Activated CD4-positive, alpha-beta memory T cell treated with anti-CD3 and anti-CD28 coated beads, Interleukin-2, amount 10 ng/mL, durations not matched to agents 7 days and 5 days (primary cell): ENCODE measurements at regions not wholly inside any gene's neighbourhood (a gene's known extent, or its start where the extent isn't known, plus 50 kb on each side); places are given as distances from the start of the nearest gene placed in this dataset.
"Not testable (repeated sequence)": the region's sequence is repeated elsewhere in the genome, so short reads cannot be mapped to it uniquely, and the experiment has no call there.

Experiments used
- CTCF ChIA-PET: fragments of 350-600 bp; sonication (Branson Sonifier 250); formaldehyde crosslinking; loops from one replicate; lab custom pipeline; 2021; ENCODE audit warnings: antibody characterized with exemption, inconsistent platforms; lab: Charles Lee
- POLR2A ChIA-PET: fragments of 350-600 bp; sonication (Branson Sonifier 250); formaldehyde crosslinking; loops from one replicate; lab custom pipeline; 2021; ENCODE audit warnings: antibody characterized with exemption; lab: Charles Lee
- DNase-seq: peaks from one replicate; pipeline ENCODE4 v3.0.0-alpha.2; 2020
- H3K27ac Mint-ChIP-seq: one replicate; pipeline ENCODE4 v1.8.0; 2021; ENCODE audit warnings: mild to moderate bottlenecking, mixed read lengths
- H3K27me3 Mint-ChIP-seq: one replicate; pipeline ENCODE4 v1.8.0; 2021; ENCODE audit warnings: mixed read lengths
- H3K36me3 Mint-ChIP-seq: one replicate; pipeline ENCODE4 v1.8.0; 2021; ENCODE audit warnings: low read depth, mixed read lengths
- H3K4me1 Mint-ChIP-seq: one replicate; pipeline ENCODE4 v1.8.0; 2021; ENCODE audit warnings: mixed read lengths
- H3K4me3 Mint-ChIP-seq: one replicate; pipeline ENCODE4 v1.8.0; 2021; ENCODE audit warnings: mild to moderate bottlenecking, mixed read lengths
- H3K9me3 Mint-ChIP-seq: one replicate; pipeline ENCODE4 v1.8.0; 2021; ENCODE audit warnings: mixed read lengths

DNA sequence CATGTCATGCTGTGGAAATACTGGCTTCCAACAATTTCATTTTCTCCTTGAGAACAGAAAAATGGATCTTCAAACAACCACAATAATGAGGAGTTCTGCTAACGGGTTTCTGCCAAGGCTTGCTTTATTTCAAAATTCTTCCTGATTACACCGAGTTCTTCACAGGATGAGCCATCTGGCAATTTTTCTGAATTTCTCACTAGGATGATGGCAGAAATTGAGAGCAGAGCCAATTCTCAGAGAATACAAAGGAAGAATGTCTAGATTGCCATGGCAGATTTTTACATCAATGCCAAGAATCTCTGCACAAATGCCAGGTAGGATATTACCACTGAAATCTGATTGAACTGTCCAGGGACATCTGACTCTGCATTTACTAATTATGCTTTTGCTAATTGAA, 619.0 kb upstream of the CHRM3 start:
- no peak overlapping the region for H3K4me3 Mint-ChIP-seq
- no peaks in the 10 kb centered on the region for H3K27me3 Mint-ChIP-seq
- H3K36me3 Mint-ChIP-seq: no peaks in the 10 kb centered on the region
- CTCF ChIA-PET: no interaction called here
- H3K4me1 Mint-ChIP-seq: no peaks in the 10 kb centered on the region
- peaks cover 15% of the 10 kb centered on the region for H3K9me3 Mint-ChIP-seq
- H3K27ac Mint-ChIP-seq: no peak overlapping the region
- DNase-seq: no peak
- POLR2A ChIA-PET: no interaction called here

DNA sequence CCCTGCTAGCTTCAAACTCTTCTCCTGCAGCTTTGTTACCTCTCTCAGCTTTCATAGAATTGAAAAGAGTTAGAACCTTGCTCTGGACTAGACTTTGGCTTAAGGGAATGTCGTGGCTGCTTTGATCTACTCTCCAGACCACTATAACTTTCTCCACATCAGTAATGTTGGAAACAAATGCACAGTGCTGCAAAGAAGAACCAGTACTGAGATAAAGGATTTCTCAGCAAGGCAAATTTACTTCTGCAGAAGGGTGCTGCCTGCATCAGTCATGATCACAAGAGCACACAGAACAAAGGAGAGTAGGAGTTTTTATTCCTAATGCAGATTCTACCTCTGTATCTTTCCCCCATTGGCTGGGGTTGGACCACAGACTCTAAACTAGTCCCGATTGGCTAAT, 621.6 kb upstream of the CHRM3 start:
- no peak overlapping the region for H3K4me3 Mint-ChIP-seq
- DNase-seq: no peak
- H3K36me3 Mint-ChIP-seq: no peaks in the 10 kb centered on the region
- H3K27me3 Mint-ChIP-seq: no peaks in the 10 kb centered on the region
- H3K9me3 Mint-ChIP-seq: peaks cover 15% of the 10 kb centered on the region
- H3K27ac Mint-ChIP-seq: no peak overlapping the region
- no peaks in the 10 kb centered on the region for H3K4me1 Mint-ChIP-seq
- CTCF ChIA-PET: no interaction called here
- POLR2A ChIA-PET: no interaction called here

DNA sequence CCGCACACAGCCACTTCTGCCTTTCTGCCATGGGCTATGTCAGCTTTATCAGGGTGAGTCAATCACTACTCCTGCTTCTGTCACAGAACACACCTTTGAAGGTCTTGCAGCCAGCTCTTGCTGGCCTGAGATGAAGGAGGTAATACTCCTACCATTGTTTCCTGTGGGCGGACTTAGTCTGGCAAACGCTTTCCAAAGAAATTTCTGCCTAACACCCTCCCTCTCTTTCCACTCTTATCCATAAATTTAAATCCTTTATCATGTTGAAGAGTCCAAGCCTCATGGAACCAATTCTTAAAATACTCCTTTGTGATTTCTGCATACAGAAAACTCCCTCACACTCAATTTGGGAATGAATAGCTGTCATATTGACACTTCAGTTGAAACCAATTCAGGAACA, 633.1 kb upstream of the CHRM3 start:
- Mint-ChIP-seq H3K9me3 (peaks cover 14% of the 10 kb centered on the region), H3K27ac (no peak overlapping the region), H3K4me1 (no peaks in the 10 kb centered on the region), H3K4me3 (no peak overlapping the region), H3K27me3 (no peaks in the 10 kb centered on the region), H3K36me3 (no peaks in the 10 kb centered on the region)
- no peak for DNase-seq
- ChIA-PET POLR2A (no interaction called here), CTCF (no interaction called here)

DNA sequence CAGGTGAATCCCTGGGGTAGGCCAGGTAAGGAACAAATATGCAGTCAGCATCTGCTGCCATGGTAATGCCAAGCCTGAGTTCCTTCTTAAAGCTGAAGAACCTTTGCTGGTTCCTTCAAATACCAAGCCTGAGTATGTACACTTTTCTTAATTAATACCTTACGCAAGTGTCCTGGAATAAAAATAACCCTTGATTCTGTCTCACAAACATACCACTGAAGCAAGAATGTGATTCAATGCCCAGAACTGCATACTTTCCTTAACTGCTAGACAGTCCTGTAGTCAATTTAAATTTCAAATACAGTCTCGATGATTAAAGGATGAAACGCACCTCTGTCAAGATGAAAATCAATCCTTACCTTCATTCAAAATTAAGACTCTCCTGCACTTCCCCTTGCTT, 634.0 kb upstream of the CHRM3 start:
- POLR2A ChIA-PET: no interaction called here

DNA sequence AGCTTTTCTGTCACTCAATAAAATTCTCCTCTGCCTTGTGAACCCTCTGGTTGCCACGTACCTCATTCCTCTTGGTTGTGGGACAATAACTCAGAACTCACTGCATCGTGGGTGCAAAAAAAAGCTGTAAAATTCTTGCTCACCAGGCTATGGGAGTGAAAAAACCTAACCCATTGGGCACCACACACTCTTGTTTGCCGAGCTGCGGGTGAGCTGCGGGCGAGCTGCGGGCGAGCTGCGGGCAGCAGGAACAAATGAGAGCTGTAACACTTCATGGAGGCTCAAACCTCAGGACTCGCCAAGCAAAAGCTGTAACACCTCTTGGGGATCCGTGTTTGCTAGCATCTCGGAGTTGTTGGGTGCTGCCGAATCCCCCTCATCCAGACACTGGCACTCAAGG, 641.3 kb upstream of the CHRM3 start:
- no peak for DNase-seq
- ChIA-PET POLR2A (no interaction called here), CTCF (no interaction called here)
- H3K4me1 Mint-ChIP-seq: no peaks in the 10 kb centered on the region
- no peaks in the 10 kb centered on the region for H3K27me3 Mint-ChIP-seq
- no peak overlapping the region for H3K4me3 Mint-ChIP-seq
- H3K27ac Mint-ChIP-seq: no peak overlapping the region
- H3K36me3 Mint-ChIP-seq: no peaks in the 10 kb centered on the region
- H3K9me3 Mint-ChIP-seq: peaks cover 19% of the 10 kb centered on the region

More for the DNA sequence above, 634.0 kb upstream of the CHRM3 start:
- CTCF ChIA-PET: no interaction called here
- Mint-ChIP-seq H3K4me3 (no peak overlapping the region), H3K9me3 (peaks cover 18% of the 10 kb centered on the region), H3K27ac (no peak overlapping the region), H3K36me3 (no peaks in the 10 kb centered on the region), H3K27me3 (no peaks in the 10 kb centered on the region), H3K4me1 (no peaks in the 10 kb centered on the region)
- DNase-seq: no peak

DNA sequence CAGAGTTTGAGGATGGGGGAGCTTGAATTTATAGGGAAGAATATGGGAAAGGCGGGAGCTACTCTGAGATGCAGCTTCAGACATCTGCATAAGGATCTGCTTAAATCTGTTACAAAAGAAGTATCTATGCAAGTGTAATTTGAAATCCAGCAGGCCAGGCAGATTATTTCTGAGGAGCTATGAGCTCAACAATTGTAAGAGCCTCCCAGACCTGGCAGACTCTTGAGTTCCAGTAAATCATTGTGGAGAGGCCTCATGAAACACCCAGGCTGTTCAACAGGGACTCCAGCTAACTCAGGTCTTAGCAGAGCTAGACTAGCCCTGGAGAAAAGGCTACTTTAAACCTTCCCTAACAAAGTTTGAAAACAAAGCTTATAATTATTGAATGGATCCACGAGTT, 647.5 kb upstream of the CHRM3 start:
- Mint-ChIP-seq H3K27me3 (no peaks in the 10 kb centered on the region), H3K36me3 (no peaks in the 10 kb centered on the region), H3K27ac (no peak overlapping the region), H3K4me1 (no peaks in the 10 kb centered on the region), H3K9me3 (peaks cover 8% of the 10 kb centered on the region), H3K4me3 (no peak overlapping the region)
- no peak for DNase-seq
- ChIA-PET CTCF (no interaction called here), POLR2A (no interaction called here)

DNA sequence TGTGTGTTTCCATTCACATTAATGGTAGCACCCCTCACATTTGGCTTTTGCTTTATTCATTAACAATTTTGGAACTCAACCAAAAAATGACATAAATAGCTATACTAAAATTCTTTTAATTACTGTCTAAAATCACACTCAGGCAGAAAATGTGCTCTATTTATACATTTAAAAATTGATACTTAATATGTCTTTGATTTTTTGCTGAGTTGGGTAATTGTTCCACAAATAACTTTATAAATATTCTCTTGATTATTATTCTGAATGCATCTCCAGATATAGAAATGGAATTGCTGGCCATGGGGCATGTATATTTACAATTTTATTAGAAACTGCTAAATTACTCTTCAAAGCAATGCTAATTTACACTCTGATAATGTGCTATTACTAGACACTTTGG, 658.7 kb upstream of the CHRM3 start:
- Mint-ChIP-seq H3K4me1 (no peaks in the 10 kb centered on the region), H3K27ac (no peak overlapping the region), H3K27me3 (no peaks in the 10 kb centered on the region), H3K4me3 (no peak overlapping the region), H3K9me3 (peaks cover 5% of the 10 kb centered on the region), H3K36me3 (no peaks in the 10 kb centered on the region)
- ChIA-PET POLR2A (no interaction called here), CTCF (no interaction called here)
- DNase-seq: no peak

DNA sequence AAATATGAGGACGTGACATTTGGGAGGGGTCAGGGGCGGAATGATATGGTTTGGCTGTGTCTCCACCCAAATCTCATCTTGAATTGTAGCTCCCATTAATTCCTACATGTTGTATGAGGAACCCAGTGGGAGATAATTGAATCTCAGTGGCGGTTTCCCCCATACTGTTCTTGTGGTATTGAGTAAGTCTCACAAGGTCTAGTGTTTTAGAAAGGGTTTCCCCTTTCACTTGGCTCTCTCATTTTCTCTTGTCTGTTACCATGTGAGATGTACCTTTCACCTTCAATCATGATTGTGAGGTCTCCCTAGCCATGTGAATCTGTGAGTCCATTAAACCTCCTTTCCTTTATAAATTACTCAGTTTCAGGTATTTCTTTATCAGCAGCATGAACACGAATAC, 663.6 kb upstream of the CHRM3 start:
- peaks cover 10% of the 10 kb centered on the region for H3K9me3 Mint-ChIP-seq
- no peak for DNase-seq
- no peak overlapping the region for H3K27ac Mint-ChIP-seq
- no peak overlapping the region for H3K4me3 Mint-ChIP-seq
- H3K27me3 Mint-ChIP-seq: no peaks in the 10 kb centered on the region
- H3K36me3 Mint-ChIP-seq: no peaks in the 10 kb centered on the region
- CTCF ChIA-PET: no interaction called here
- POLR2A ChIA-PET: no interaction called here
- H3K4me1 Mint-ChIP-seq: no peaks in the 10 kb centered on the region

DNA sequence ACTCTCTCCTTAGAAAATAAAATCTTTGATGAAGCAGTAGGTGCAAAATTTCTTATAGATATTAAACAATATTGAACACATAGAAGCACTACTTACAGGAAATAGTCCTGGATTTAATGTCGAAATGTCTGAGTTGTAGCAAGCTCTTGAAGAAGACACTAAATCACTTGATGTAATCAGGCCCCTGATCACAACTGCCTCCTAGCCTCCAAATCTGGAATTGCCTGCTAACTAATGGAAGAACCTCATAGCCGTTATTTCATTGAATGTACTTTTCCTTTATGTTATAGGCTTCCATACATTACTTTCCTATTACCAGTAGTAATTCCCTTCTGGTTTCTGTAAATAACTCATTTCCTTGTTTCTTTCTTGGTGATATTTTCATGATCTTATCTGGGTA, 675.7 kb upstream of the CHRM3 start:
- H3K4me1 Mint-ChIP-seq: no peaks in the 10 kb centered on the region
- no peaks in the 10 kb centered on the region for H3K36me3 Mint-ChIP-seq
- ChIA-PET POLR2A (no interaction called here), CTCF (no interaction called here)
- H3K27ac Mint-ChIP-seq: no peak overlapping the region
- no peak overlapping the region for H3K4me3 Mint-ChIP-seq
- no peak for DNase-seq
- H3K27me3 Mint-ChIP-seq: no peaks in the 10 kb centered on the region
- H3K9me3 Mint-ChIP-seq: peaks cover 5% of the 10 kb centered on the region

DNA sequence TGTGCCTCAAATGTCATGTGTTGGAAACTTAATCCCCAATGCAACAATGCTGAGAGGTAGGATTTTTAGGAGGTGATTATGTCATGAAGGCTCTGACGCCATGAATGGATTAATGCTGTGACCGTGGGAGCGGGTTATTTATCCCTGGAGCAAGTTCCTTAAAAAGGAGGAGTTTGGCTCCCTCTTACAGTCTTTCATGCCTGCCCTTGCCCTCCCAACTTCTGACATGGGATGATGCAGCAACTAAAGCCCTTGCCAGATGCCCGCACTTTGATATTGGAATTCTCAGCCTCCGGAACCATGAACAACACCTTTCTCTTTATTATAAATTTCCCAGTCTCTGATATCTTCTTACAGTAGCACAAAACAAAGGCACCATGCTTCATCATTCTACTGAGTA, 685.3 kb upstream of the CHRM3 start:
- no peak overlapping the region for H3K27ac Mint-ChIP-seq
- CTCF ChIA-PET: no interaction called here
- peaks cover 11% of the 10 kb centered on the region for H3K9me3 Mint-ChIP-seq
- no peak overlapping the region for H3K4me3 Mint-ChIP-seq
- POLR2A ChIA-PET: no interaction called here
- H3K27me3 Mint-ChIP-seq: no peaks in the 10 kb centered on the region
- H3K36me3 Mint-ChIP-seq: no peaks in the 10 kb centered on the region
- H3K4me1 Mint-ChIP-seq: no peaks in the 10 kb centered on the region
- DNase-seq: no peak

DNA sequence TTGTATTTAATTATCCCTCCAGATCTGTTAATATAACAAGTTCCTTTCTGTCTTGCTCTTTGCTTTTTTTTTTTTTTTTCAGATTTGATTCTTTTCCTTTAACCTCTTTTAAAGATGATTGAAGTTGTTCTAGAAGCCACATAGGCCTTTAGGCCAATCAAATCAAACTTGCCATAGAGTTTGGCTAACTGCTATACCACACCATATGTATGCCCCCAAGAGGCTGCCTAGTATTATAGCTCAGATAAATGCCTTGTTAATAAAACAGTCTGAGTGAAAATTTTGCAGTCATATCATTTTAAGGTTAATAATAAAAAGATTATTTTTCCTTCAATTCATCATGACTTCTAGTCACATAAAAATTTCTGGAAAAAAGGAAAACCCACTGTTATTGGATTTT, 696.0 kb upstream of the CHRM3 start:
- H3K4me3 Mint-ChIP-seq: no peak overlapping the region
- H3K27me3 Mint-ChIP-seq: no peaks in the 10 kb centered on the region
- H3K4me1 Mint-ChIP-seq: no peaks in the 10 kb centered on the region
- no peak for DNase-seq
- CTCF ChIA-PET: no interaction called here
- no peaks in the 10 kb centered on the region for H3K36me3 Mint-ChIP-seq
- H3K27ac Mint-ChIP-seq: no peak overlapping the region
- POLR2A ChIA-PET: no interaction called here
- H3K9me3 Mint-ChIP-seq: peaks cover 14% of the 10 kb centered on the region

DNA sequence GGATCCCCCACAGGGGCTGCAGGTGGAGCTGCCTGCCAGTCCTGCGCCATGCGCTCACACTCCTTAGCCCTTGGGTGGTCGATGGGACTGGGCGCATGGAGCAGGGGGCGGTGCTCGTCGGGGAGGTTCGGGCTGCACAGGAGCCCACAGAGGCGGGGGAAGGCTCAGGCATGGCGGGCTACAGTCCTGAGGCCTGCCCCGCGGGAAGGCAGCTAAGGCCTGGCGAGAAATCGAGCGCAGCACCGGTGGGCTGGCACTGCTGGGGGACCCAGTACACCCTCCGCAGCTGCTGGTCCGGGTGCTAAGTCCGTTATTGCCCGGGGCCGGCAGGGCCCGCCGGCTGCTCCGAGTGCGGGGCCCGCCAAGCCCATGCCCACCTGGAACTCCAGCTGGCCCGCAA, 701.8 kb upstream of the CHRM3 start:
- H3K27ac Mint-ChIP-seq, H3K4me1 Mint-ChIP-seq, POLR2A ChIA-PET, H3K4me3 Mint-ChIP-seq, H3K36me3 Mint-ChIP-seq, DNase-seq, H3K27me3 Mint-ChIP-seq, CTCF ChIA-PET: not testable (repeated sequence)
- H3K9me3 Mint-ChIP-seq: peaks cover 12% of the 10 kb centered on the region

DNA sequence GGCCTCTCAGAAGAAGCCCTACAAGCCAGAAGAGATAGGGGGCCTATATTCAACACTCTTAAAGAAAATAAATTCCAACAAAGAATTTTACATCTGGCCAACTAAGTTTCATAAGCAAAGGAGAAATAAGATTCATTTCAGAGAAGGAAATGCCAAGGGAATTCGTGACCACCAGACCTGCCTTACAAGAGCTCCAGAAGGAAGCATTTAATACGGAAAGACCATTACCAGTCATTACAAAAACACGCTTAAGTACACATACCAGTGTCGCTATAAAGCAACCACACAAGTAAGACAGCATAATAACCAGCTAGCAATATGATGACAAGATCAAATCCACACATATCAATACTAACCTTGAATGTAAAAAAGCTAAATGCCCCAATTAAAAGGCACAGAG, 704.9 kb upstream of the CHRM3 start:
- Mint-ChIP-seq H3K9me3 (peaks cover 13% of the 10 kb centered on the region), H3K4me3 (no peak overlapping the region), H3K27me3 (no peaks in the 10 kb centered on the region), H3K27ac (no peak overlapping the region), H3K4me1 (no peaks in the 10 kb centered on the region), H3K36me3 (no peaks in the 10 kb centered on the region)
- no peak for DNase-seq
- POLR2A ChIA-PET: no interaction called here
- CTCF ChIA-PET: no interaction called here

DNA sequence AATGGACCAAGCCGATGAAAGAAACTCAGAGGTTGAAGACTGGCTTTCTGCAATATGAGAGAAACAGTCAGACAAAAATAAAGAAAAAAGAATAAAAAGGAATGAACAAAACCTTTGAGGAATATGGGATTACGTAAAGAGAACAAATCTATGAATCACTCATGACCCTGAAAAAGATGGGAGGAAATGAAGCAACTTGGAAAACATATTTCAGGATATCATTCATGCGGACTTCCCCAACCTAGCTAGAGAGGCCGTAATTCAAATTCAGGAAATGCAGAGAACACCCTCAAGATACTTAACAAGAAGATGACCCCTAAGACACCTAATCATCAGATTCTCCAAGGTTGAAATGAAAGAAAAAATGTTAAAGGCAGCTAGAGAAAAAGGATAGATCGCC, 705.3 kb upstream of the CHRM3 start:
- H3K36me3 Mint-ChIP-seq: no peaks in the 10 kb centered on the region
- no peak for DNase-seq
- no peaks in the 10 kb centered on the region for H3K27me3 Mint-ChIP-seq
- no peaks in the 10 kb centered on the region for H3K4me1 Mint-ChIP-seq
- no peak overlapping the region for H3K27ac Mint-ChIP-seq
- CTCF ChIA-PET: no interaction called here
- H3K4me3 Mint-ChIP-seq: no peak overlapping the region
- POLR2A ChIA-PET: no interaction called here
- peaks cover 12% of the 10 kb centered on the region for H3K9me3 Mint-ChIP-seq

DNA sequence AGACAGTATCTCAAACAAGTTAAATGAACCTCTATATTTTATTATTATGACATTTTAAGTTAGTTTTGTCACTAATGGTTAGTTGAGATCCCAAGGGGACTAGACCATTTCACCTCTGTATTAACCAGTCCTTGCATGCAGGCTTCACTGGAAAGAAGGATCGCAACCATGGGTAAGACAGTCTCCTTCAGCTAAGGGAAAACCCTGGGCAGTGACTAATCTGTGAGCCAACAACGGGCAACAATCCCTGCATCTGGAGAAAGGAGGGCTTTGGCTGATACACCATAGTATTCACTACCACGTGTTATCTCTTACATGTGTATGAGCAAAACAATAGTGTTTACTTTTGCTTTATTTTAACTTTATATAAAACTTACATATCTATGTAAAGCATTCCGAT, 708.8 kb upstream of the CHRM3 start:
- Mint-ChIP-seq H3K27me3 (no peaks in the 10 kb centered on the region), H3K9me3 (peaks cover 7% of the 10 kb centered on the region), H3K4me1 (no peaks in the 10 kb centered on the region), H3K4me3 (no peak overlapping the region), H3K36me3 (no peaks in the 10 kb centered on the region), H3K27ac (no peak overlapping the region)
- ChIA-PET CTCF (no interaction called here), POLR2A (no interaction called here)
- no peak for DNase-seq
